Thyroid gland (tissue), 4 donors: ENCODE measurements at regions not wholly inside any gene's neighbourhood (a gene's known extent, or its start where the extent isn't known, plus 50 kb on each side); places are given as distances from the start of the nearest gene placed in this dataset.

Source experiments
- POLR2A ChIP-seq, 2 donors: fragments of 450-650 bp; IDR thresholded peaks; one replicate each; pipeline ENCODE4 v1.6.1; 2017; ENCODE audit warnings: antibody characterized with exemption in 2 of 2, mild to moderate bottlenecking in 2 of 2, moderate library complexity in 1 of 2
- TF ChIP-seq, protein P1 (sequence below), 6 experiments: fragments of 200-600 bp in 3 of 6; fragments of 450-650 bp in 3 of 6; sonication (generic) in 3 of 6; IDR thresholded peaks; one replicate each; pipeline ENCODE4 v1.5.1; 2016 to 2019; ENCODE audit warnings: antibody characterized with exemption in 6 of 6, mild to moderate bottlenecking in 2 of 6, inconsistent platforms in 1 of 6, moderate library complexity in 1 of 6

- TF ChIP-seq, protein P1, sequence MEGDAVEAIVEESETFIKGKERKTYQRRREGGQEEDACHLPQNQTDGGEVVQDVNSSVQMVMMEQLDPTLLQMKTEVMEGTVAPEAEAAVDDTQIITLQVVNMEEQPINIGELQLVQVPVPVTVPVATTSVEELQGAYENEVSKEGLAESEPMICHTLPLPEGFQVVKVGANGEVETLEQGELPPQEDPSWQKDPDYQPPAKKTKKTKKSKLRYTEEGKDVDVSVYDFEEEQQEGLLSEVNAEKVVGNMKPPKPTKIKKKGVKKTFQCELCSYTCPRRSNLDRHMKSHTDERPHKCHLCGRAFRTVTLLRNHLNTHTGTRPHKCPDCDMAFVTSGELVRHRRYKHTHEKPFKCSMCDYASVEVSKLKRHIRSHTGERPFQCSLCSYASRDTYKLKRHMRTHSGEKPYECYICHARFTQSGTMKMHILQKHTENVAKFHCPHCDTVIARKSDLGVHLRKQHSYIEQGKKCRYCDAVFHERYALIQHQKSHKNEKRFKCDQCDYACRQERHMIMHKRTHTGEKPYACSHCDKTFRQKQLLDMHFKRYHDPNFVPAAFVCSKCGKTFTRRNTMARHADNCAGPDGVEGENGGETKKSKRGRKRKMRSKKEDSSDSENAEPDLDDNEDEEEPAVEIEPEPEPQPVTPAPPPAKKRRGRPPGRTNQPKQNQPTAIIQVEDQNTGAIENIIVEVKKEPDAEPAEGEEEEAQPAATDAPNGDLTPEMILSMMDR (IDR thresholded peaks at IDR 0.05): no peak
- no peak for TF ChIP-seq POLR2A (IDR thresholded peaks at IDR 0.05)
These were observed 188.9 kb downstream of the SH3BP4 start for GRCh38 chr2:235140801-235141081.
